GM10266 (cell line): ENCODE measurements at regions not wholly inside any gene's neighbourhood (a gene's known extent, or its start where the extent isn't known, plus 50 kb on each side); places are given as distances from the start of the nearest gene placed in this dataset.

Experiments used
- DNase-seq: peaks from one replicate; pipeline ENCODE4 v3.0.0; 2012; ENCODE audit errors: extremely low spot score
- CTCF ChIP-seq: IDR thresholded peaks from 2 replicates; pipeline ENCODE4 v1.5.1; 2012; ENCODE audit warnings: mild to moderate bottlenecking, low read depth; ENCODE audit not compliant: control insufficient read depth, insufficient read depth; ENCODE audit errors: missing control alignments

GRCh38 chr2:38125842-38126241, 49.9 kb upstream of the CYP1B1 start:
- DNase-seq = no peak
- no peak for TF ChIP-seq CTCF
